H7 (cell line): ENCODE measurements at regions not wholly inside any gene's neighbourhood (a gene's known extent, or its start where the extent isn't known, plus 50 kb on each side); places are given as distances from the start of the nearest gene placed in this dataset.

Experiments
- DNase-seq: peaks from one replicate; pipeline ENCODE4 v3.0.0; 2012
- H3K27me3 ChIP-seq: 2 replicates; pipeline ENCODE4 v1.6.0; 2011; ENCODE audit warnings: mild to moderate bottlenecking, low read length; ENCODE audit not compliant: control insufficient read depth, insufficient read depth
- H3K36me3 ChIP-seq: replicated peaks from 2 replicates; pipeline ENCODE4 v1.5.1; 2011; ENCODE audit warnings: low read length; ENCODE audit not compliant: control insufficient read depth, insufficient read depth
- H3K4me3 ChIP-seq: 2 replicates; pipeline ENCODE4 v1.5.1; 2011; ENCODE audit warnings: low read depth, mild to moderate bottlenecking, control low read depth, low read length, moderate library complexity; ENCODE audit not compliant: insufficient read depth

DNA sequence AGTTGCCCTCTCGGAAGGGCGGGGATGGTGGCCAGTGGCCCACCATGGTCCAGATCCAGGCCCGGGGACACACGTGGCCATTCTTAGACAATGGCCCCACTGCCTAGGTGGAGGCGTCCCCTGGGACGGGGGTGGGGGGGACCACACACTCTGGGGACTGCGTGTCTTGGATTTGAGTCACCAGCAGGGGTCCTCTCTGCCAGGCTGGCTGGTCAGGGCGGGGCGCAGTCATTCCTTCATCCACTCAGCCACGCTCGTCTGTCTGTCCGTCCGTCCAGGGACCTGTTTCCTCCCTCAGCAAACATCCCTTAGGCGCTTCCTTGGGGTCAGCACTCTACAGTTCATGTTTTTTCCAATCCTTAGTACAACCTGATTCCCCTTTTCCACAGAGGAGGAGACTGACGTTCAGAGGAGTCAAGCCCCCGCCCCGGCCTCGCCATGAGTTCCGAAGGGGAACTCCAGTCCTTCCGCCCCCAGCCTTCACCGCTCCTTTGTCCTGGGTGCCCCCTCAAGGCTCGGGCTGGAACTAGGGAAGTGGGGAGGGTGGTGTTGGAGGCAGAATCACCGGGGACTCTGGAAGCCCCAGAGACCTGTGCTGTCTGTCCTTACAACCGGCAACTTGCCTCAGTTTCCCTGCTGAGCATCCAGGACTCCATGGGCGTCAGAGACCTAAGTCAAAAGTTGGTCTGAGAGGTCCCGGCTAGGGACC lies 276.6 kb upstream of the MVB12B start:
- Histone ChIP-seq H3K27me3 (no peaks in the 10 kb centered on the region; the same call in 1 of the 2 replicates), H3K36me3 (no peaks in the 10 kb centered on the region), H3K4me3 (no peak overlapping the region)
- peak; percentile 75 for DNase-seq

DNA sequence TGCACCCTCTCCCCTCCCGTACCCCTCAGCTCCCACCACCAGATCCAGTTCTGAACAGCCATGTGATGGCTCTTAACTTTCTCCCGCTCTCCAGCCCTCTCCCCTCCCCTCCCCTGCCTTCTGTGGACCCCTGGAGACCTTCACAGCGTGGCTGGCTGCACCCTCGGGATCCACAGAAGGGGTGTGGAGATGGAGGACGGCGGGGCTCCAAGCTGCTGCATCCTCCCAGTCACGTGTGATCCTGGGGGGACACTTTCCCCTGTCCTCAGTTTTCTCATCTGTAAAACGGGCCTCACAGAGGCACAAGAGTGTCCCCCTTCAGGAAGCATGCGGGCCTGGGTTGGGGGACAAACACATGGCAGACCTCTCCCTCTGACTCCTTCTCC lies 276.0 kb upstream of the MVB12B start:
- Histone ChIP-seq H3K27me3 (no peaks in the 10 kb centered on the region; the same call in 1 of the 2 replicates), H3K36me3 (no peaks in the 10 kb centered on the region), H3K4me3 (no peak overlapping the region)
- DNase-seq: no peak

DNA sequence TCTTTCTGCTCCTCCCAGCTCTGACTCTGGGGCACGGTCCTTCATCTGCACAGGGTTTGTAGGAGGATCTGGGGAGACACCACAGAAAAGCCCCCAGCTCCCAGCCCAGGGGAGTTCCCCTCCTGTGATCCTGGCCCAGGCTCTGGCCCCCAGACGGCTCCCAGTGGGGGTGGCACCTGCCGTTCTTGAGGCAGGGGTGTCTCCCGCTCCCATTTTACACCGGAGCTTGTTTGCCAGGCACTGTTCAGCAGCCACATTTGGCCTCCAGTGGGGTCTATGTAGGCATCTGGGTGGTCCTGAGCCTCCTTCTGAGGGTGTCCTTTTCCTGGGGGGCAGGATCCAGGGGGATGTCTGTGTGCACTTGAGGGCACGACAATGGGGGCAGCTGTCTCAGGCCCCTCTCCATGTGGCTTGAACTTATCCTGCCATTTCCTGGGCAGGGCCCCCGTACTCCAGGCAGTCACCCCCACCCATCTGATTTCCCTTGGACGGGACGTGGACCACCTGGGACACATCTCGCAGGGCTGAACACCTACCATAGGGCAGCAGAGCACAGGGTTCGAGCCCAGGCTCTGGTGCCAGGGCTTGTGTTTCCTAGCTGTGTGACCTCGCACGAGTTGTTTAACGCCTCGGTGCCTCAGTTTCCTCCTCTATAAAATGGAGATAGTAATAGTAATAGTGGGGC lies 275.0 kb upstream of the MVB12B start:
- H3K27me3 ChIP-seq: no peaks in the 10 kb centered on the region; the same call in 1 of the 2 replicates
- no peak for DNase-seq
- no peaks in the 10 kb centered on the region for H3K36me3 ChIP-seq
- H3K4me3 ChIP-seq: no peak overlapping the region

DNA sequence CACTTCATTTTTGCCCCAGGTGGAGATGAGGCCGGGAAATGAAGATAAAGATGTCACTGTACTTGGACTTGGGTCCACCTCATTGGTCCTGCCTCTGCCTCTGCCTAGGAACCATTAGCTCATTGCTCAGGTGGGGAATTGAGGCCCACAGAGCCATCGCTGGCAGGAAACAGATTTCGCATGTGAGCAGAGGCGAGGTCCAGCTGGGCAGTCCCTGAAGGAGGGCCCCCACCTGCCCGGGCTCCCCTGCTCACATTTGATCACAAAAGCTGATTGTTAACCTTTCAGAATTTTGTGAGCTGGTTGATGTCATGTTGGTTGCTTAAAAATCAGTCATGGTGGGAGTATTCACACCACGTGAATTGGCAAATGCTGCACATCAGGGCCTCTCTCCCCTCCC lies 273.8 kb upstream of the MVB12B start:
- Histone ChIP-seq H3K4me3 (no peak overlapping the region), H3K27me3 (no peaks in the 10 kb centered on the region; the same call in 1 of the 2 replicates), H3K36me3 (no peaks in the 10 kb centered on the region)
- no peak for DNase-seq

DNA sequence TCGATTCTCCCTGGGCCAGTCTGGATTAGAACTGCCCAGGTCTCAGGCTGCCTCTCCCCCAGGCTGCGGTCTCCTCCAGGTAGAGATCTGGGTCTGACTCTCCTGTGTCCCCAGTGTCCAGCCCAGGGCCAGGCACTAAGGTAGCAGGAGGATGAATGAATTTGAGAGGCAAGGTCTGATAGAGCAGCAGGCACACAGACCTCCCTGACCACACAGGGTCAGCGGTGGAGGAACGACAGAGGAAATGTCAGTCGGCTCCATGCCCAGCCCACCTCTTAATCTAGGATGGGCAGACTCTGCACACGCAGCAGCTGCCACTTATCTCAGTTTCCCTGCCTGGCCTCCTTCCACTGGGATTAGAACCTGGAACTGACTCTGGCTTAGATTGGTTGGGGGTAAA lies 272.7 kb upstream of the MVB12B start:
- Histone ChIP-seq H3K4me3 (no peak overlapping the region), H3K27me3 (no peaks in the 10 kb centered on the region; the same call in 1 of the 2 replicates), H3K36me3 (no peaks in the 10 kb centered on the region)
- no peak for DNase-seq

DNA sequence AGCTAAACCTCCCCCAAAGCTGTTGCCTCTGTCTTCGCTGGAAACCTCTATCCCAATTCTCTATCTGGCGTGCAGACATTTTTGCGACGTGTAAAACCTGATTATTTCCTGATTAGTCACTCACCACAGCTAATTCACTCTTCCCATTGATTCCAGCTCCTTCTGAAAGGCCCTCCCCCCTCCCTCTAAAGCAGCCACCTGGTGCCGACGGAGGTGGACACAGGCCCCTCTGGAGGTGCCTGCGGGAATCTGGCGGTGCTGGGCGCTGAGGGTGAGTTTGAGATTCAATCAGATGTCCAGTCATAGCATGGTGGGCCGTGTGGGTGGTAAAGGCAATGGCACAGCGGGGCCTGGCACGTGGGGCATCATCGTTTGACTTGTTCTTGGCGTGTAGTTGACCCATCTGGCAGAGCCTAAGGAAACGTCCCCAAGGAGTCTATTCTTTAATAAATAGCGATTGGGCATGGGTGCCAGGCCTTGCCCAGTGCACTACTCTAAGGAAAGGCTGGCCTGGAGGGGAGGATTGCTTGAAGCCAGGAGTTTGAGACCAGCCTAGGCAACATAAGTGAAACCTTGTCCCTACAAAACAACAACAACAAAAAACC lies 271.1 kb upstream of the MVB12B start:
- H3K27me3 ChIP-seq: no peaks in the 10 kb centered on the region; the same call in 1 of the 2 replicates
- H3K36me3 ChIP-seq: no peaks in the 10 kb centered on the region
- no peak overlapping the region for H3K4me3 ChIP-seq
- no peak for DNase-seq

DNA sequence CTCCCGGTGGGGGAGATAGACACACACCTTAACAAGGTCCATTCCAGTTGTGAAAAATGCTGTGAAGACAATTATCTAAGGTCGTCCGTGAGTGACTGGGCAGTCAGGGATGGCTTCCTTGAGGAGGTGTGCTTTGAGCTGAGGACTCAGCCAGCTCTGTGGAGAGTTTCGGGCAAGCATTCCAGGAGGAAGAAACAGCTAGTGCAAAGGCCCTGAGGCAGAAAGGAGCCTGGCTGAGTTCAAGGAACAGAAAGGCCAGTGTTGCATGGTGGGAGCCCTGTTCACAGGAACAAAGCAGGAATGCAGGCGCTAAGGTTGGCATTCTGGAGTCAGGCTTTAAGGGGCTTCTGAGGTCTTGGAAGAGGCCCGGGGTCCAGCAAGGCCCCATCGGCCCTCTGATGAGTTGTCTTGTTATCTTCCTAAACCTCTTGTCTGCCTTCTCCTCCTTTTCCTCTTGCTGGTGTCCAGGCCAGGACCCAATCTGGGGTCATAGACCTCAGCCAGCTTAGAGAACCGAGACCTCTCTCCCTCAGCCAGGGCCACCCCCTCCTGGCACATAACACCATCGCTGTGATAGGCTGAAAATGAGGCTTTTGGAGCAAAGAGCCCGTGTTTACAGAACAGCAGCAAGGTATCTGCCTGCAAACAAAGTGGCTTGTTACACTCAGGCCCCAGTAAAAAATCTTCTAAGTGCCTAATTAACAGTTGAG lies 270.2 kb upstream of the MVB12B start:
- no peaks in the 10 kb centered on the region for H3K36me3 ChIP-seq
- DNase-seq: peak; percentile 52
- H3K4me3 ChIP-seq: no peak overlapping the region
- H3K27me3 ChIP-seq: no peaks in the 10 kb centered on the region; the same call in 1 of the 2 replicates

DNA sequence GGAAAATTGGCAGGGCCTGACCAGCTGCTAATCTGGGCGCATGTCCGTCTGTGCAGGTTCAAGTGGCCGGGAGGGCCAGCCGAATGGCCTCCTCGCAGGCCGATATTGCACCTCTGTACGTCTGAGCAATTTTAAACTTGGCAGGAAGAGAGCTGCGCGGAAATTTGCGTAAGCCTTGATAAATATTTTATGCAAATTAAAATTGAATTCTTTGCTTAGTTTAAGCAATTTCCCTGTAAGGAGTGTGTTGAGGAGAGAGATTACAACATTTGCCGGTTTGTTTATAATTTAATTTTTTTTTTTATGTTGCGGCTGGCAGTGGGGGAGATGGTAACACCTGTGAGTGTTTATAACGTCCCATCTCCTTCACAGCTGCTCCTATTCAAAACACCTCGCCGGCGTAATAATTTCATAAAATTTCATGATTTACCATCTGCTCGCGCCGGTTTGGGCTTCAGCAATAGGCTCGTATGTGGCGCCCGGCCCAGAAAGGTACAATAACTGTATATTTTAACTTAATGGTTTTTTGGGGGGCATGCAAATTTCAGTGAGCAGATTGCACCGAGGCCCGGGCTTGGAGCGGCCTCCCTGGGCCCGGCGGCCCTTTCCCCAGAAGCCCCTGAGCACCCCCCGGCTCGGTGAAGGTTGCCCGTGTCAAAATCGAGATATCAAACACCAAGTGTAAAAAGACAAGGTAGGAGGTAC lies 269.4 kb upstream of the MVB12B start:
- DNase-seq: no peak
- no peak overlapping the region for H3K4me3 ChIP-seq
- no peaks in the 10 kb centered on the region for H3K36me3 ChIP-seq
- no peaks in the 10 kb centered on the region; the same call in 1 of the 2 replicates for H3K27me3 ChIP-seq

DNA sequence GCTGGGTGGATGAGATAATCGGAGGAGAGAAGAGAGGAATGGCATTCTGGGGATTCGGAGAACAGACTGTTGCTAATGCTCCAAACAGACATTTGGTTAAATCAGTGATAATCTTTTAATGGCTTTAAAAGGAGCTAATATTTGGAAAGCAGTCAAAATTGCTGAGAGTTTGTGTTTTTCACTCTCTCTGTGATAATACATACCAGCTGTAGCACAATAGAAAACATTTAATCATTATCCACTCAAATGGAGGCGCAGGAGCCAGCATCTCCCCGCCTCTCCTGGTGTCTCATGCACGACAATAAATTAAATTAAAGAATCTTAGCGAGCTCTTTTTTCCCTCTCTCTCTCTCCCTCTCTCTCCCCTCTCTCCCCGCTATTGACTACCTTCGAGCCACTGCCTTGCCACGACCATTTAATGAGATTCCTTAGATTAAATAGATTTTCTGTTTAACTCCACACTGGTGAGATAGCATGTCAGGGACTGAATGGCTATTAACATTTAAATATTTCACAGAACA lies 268.6 kb upstream of the MVB12B start:
- Histone ChIP-seq H3K27me3 (no peaks in the 10 kb centered on the region; the same call in 1 of the 2 replicates), H3K36me3 (no peaks in the 10 kb centered on the region), H3K4me3 (no peak overlapping the region)
- no peak for DNase-seq

DNA sequence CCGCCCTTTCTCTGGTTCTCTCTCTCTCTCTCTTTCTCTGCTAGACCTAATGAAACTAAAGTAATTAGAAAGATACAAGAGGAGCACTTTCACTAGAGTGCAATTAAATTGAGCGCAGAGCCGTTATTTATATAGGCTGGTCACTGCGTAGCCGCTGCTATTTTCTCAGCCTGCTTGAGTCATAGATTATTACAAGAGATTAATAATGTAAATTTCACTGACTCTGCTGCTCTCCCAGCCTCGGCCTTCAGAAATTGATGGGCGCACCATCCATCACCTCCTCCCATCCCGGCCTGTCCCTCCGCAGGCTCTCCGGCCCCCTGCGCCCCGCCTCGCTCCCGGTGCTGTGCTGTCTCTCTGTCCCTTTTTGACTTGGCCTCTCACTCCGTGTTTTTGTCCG lies 268.0 kb upstream of the MVB12B start:
- DNase-seq: no peak
- no peaks in the 10 kb centered on the region; the same call in 1 of the 2 replicates for H3K27me3 ChIP-seq
- H3K36me3 ChIP-seq: no peaks in the 10 kb centered on the region
- H3K4me3 ChIP-seq: no peak overlapping the region

DNA sequence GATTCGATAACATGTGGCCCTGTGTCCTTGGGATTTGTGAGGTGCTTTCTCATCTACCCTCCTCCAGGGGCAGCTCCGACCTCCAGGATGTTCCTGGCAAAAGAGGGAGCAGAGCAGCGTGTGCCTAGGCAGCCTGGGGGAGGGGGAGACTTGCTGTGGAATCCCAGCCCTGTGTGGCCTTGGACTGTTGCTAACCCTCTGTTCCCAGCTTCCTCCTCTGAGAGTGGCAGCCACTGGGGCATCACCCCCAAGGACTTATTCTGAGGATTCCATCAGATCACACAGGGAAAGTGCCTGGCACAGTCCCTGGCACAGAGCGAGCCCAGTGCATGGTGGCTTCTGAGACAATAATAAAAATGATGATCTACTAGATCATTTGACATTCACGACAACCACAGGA lies 265.1 kb upstream of the MVB12B start:
- Histone ChIP-seq H3K4me3 (no peak overlapping the region), H3K27me3 (no peaks in the 10 kb centered on the region), H3K36me3 (no peaks in the 10 kb centered on the region)
- peak; percentile 42 for DNase-seq

DNA sequence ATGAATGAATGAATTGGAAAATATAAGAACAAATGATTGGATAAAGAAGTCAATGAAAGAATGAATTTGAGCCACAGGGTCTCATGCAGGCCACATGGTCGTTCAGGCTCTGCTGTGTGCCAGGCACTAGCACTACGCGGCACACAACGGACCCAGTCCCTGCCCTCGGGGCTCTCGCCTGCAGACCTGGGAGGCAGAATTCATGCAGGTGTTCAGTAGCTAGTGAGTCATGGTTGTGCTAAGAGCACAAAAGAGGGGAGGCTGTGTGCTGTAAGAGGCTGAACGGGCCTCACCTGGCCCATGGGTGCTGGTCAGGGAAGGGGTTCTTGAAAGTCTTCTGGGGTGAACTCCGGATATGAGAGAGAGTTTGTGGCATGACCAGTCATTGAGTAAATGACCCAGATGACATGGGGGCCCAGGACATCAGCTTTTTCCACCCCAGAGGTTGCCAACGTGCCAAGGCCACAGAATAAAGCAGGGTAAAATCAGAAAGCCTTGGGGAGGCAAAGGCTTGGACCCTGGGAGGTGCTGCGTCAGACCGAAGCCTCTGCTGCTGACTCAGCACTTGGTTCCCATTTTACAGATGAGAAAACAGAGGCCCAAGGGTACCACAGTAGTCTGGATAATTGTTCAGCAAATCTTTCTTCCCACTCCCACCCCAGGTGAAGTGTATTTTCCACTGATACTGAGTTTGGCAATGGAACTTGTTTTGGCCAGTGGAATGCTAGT lies 264.3 kb upstream of the MVB12B start:
- Histone ChIP-seq H3K36me3 (no peaks in the 10 kb centered on the region), H3K27me3 (no peaks in the 10 kb centered on the region), H3K4me3 (no peak overlapping the region)
- DNase-seq: no peak

DNA sequence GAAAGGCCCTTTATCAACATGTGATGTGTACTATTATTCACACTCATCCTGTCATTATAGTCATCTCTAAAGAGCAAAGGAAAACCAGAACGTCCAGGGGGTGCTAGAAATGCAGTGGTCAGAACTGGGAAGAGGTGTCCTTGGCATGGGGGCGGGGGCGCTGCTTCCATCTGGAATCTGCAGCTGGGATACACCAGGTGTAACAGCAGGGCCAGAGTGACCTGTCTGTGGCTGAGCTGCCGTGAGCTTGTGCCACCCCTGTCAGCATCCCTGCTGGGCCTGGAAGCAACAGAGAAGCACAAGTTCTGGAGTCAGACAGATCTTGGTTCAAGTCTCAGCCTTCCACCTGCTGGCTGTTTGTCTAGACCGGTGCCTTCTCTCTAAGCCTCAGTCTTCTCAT lies 263.3 kb upstream of the MVB12B start:
- no peaks in the 10 kb centered on the region for H3K27me3 ChIP-seq
- no peaks in the 10 kb centered on the region for H3K36me3 ChIP-seq
- DNase-seq: no peak
- no peak overlapping the region for H3K4me3 ChIP-seq
